Ovary (tissue), 7 donors: ENCODE measurements at regions not wholly inside any gene's neighbourhood (a gene's known extent, or its start where the extent isn't known, plus 50 kb on each side); places are given as distances from the start of the nearest gene placed in this dataset.

Source experiments
- DNase-seq, 5 donors: peaks; one replicate each; pipeline ENCODE4 v3.0.0-alpha.2; 2019 to 2020
- H3K27ac ChIP-seq, 2 donors: fragments of 200-600 bp; one replicate each; pipeline versions ENCODE4 v1.5.1 to v1.8.0; 2019 to 2022
- H3K27me3 ChIP-seq: fragments of 200-600 bp; one replicate; pipeline ENCODE4 v1.8.0; 2022
- H3K36me3 ChIP-seq: fragments of 200-600 bp; sonication (generic); one replicate; pipeline ENCODE4 v1.5.1; 2019
- H3K4me1 ChIP-seq: one replicate; pipeline ENCODE4 v1.8.1; 2013; ENCODE audit warnings: mild to moderate bottlenecking, moderate library complexity; ENCODE audit not compliant: insufficient read depth
- H3K4me3 ChIP-seq: fragments of 200-600 bp; sonication (generic); one replicate; pipeline ENCODE4 v1.5.1; 2017
- H3K9me3 ChIP-seq, 2 donors: fragments of 200-600 bp in 1 of 2; sonication (generic) in 1 of 2; one replicate each; pipeline versions ENCODE4 v1.5.1 to v1.8.1; 2013 to 2019; ENCODE audit warnings: mild to moderate bottlenecking in 1 of 2, moderate library complexity in 1 of 2
- EP300 ChIP-seq: sonication (generic); formaldehyde crosslinking; IDR thresholded peaks from one replicate; pipeline ENCODE4 v1.6.1; 2017; ENCODE audit warnings: antibody characterized with exemption
- POLR2A ChIP-seq: fragments of 450-650 bp; IDR thresholded peaks from one replicate; pipeline ENCODE4 v1.6.1; 2017; ENCODE audit warnings: antibody characterized with exemption, mild to moderate bottlenecking, moderate library complexity
- WGBS, 3 donors: extraction: QIAGEN DNeasy Blood & Tissue Kit in 1 of 3; methylation state at CpG; one replicate each; pipeline versions ENCODE4 v1.1.5 to v1.1.7; 2013 to 2017; 5-methylcytosine and 5-hydroxymethylcytosine counted together
- intact Hi-C, 4 donors: fragments of 100-400 bp; cut with DNase I; formaldehyde crosslinking; loops; one replicate each; pipeline versions ENCODE4 v1.11.0 to v1.15.1; 2022 to 2023
- TF ChIP-seq, protein P1 (sequence below), 3 donors: fragments of 450-650 bp in 2 of 3; fragments of 200-600 bp in 1 of 3; IDR thresholded peaks; one replicate each; pipeline versions ENCODE4 v1.5.1 to v1.8.0; 2016 to 2022; ENCODE audit warnings: antibody characterized with exemption in 3 of 3, mild to moderate bottlenecking in 1 of 3
- donor health status: DM: no; HTN: no; CAD: no; lungs with moderate emphysema.
- donor health status: DM: no; HTN: no; CAD: no.
- donor health status: Bipolar disorder and iron deficiency.
- donor health status: DM: no; HTN: no; CAD: no.
- donor health status: DM: yes; HTN: yes; CAD: no.

DNA sequence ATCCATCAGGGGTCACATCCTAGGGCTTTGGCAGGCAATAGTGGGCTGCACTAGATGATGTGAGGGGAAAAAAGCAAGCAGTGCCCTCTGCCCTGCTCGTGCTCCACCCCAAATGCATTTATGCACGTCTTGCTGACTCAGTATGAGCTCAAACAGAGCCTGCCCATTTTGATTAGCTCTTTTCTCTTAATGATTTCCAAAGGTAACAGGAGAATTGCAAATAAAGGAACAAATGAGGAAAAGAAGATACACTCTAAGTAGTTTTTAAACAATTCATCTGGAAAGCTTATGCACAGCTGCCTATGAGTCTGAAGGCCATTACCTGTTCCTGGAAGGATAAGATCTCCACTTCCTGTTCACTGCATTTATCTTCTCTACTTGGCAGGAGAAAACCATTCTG, 364.2 kb downstream of the TMEM232 start:
- H3K27ac ChIP-seq = no peak overlapping the region
- intact Hi-C loops = no loop called here
- TF ChIP-seq, protein P1, sequence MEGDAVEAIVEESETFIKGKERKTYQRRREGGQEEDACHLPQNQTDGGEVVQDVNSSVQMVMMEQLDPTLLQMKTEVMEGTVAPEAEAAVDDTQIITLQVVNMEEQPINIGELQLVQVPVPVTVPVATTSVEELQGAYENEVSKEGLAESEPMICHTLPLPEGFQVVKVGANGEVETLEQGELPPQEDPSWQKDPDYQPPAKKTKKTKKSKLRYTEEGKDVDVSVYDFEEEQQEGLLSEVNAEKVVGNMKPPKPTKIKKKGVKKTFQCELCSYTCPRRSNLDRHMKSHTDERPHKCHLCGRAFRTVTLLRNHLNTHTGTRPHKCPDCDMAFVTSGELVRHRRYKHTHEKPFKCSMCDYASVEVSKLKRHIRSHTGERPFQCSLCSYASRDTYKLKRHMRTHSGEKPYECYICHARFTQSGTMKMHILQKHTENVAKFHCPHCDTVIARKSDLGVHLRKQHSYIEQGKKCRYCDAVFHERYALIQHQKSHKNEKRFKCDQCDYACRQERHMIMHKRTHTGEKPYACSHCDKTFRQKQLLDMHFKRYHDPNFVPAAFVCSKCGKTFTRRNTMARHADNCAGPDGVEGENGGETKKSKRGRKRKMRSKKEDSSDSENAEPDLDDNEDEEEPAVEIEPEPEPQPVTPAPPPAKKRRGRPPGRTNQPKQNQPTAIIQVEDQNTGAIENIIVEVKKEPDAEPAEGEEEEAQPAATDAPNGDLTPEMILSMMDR (IDR thresholded peaks at IDR 0.05) = no peak
- no peak for TF ChIP-seq POLR2A
- no peak for TF ChIP-seq EP300

DNA sequence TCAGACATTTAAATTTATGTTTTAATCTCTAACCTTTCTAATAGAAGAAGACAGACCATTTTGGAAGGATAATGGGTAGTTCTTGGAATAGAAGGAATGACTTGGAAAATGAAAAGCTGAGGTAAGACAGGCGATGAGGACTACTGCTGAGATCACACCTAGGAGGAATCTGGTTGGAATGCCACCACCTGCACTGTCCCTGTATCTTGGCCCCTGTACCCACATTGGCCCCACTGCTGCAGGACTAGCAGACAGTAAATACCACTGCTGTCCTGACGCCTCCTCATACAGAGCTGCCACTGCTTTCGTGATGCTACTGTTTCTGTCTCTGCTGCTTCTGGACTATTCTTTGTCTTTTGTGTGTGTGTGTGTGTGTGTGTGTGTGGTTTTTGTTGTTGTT, 359.8 kb downstream of the TMEM232 start:
- WGBS, 3 donors = 86 to 92% (median 87%) methylated on average over 3 of the region's 3 CpGs
- intact Hi-C loops = no loop called here
- TF ChIP-seq EP300 (no peak), POLR2A (no peak)
- TF ChIP-seq, protein P1 (IDR thresholded peaks at IDR 0.05) = no peak

More for the DNA sequence above, 364.2 kb downstream of the TMEM232 start:
- Histone ChIP-seq H3K36me3 (no peaks in the 10 kb centered on the region), H3K27me3 (no peaks in the 10 kb centered on the region), H3K4me3 (no peak overlapping the region), H3K9me3 (no peaks in the 10 kb centered on the region), H3K4me1 (no peaks in the 10 kb centered on the region)
- DNase-seq = no peak
- WGBS, 3 donors = 57 to 78% (median 75%) methylated on average over 2 of the region's 2 CpGs

More for the DNA sequence above, 359.8 kb downstream of the TMEM232 start:
- no peaks in the 10 kb centered on the region for H3K27me3 ChIP-seq
- no peak overlapping the region for H3K4me3 ChIP-seq
- no peak for DNase-seq
- H3K36me3 ChIP-seq = no peaks in the 10 kb centered on the region
- H3K4me1 ChIP-seq = no peaks in the 10 kb centered on the region
- H3K27ac ChIP-seq = no peak overlapping the region
- no peaks in the 10 kb centered on the region for H3K9me3 ChIP-seq
